A673 (cell line): ENCODE measurements at regions not wholly inside any gene's neighbourhood (a gene's known extent, or its start where the extent isn't known, plus 50 kb on each side); places are given as distances from the start of the nearest gene placed in this dataset.

Experiments used
- BruUV-seq: library from RNA; stranded (reverse); fragments of 400-500 nt; replicated peaks from 2 replicates; lab custom pipeline; 2021; lab: Mats Ljungman, UMichigan
- CTCF ChIA-PET: fragments of 300-600 bp; sonication (Branson Sonifier 250); formaldehyde crosslinking; loops from one replicate; lab custom pipeline; 2022; ENCODE audit warnings: antibody characterized with exemption; lab: Charles Lee
- POLR2A ChIA-PET: fragments of 300-600 bp; sonication (Branson Sonifier 250); formaldehyde crosslinking; loops from one replicate; lab custom pipeline; 2022; ENCODE audit warnings: antibody characterized with exemption; ENCODE audit not compliant: low non-redundant PET; lab: Charles Lee
- DNase-seq: peaks from one replicate; pipeline ENCODE4 v3.0.0-alpha.2; 2015; ENCODE audit warnings: low spot score
- H3K27ac ChIP-seq: fragments of 200-600 bp; sonication (generic); 2 replicates; pipeline ENCODE4 v1.5.1; 2016; ENCODE audit warnings: mixed run types, low read depth, mild to moderate bottlenecking, mixed read lengths, antibody characterized with exemption, low read length; ENCODE audit not compliant: poor library complexity, severe bottlenecking
- H3K27me3 ChIP-seq: fragments of 200-600 bp; sonication (generic); replicated peaks from 2 replicates; pipeline ENCODE4 v1.6.1; 2017; ENCODE audit warnings: mixed run types, low read depth, mild to moderate bottlenecking, mixed read lengths, antibody characterized with exemption, low read length; ENCODE audit not compliant: insufficient read depth, poor library complexity
- H3K36me3 ChIP-seq: fragments of 200-600 bp; sonication (generic); 2 replicates; pipeline ENCODE4 v1.6.1; 2016; ENCODE audit warnings: mixed run types, mild to moderate bottlenecking, mixed read lengths, antibody characterized with exemption, low read length; ENCODE audit not compliant: insufficient read depth, poor library complexity, severe bottlenecking
- H3K4me1 ChIP-seq: fragments of 200-600 bp; sonication (generic); 2 replicates; pipeline ENCODE4 v1.6.1; 2017; ENCODE audit warnings: mixed run types, mild to moderate bottlenecking, mixed read lengths, antibody characterized with exemption, low read length; ENCODE audit not compliant: insufficient read depth, poor library complexity, severe bottlenecking
- H3K4me3 ChIP-seq: fragments of 200-600 bp; sonication (generic); 2 replicates; pipeline ENCODE4 v1.5.1; 2016; ENCODE audit warnings: low read depth, mixed run types, mild to moderate bottlenecking, mixed read lengths, low read length; ENCODE audit not compliant: poor library complexity, severe bottlenecking
- H3K9me3 ChIP-seq: fragments of 200-600 bp; sonication (generic); 2 replicates; pipeline ENCODE4 v1.6.1; 2016; ENCODE audit warnings: mixed run types, low read depth, mild to moderate bottlenecking, mixed read lengths, antibody characterized with exemption, low read length; ENCODE audit not compliant: poor library complexity, severe bottlenecking
- CTCF ChIP-seq: fragments of 300-800, 200-600 bp; sonication (generic); conservative IDR thresholded peaks from 2 replicates; pipeline ENCODE4 v1.5.1; 2017; ENCODE audit warnings: low read depth, mild to moderate bottlenecking, antibody characterized with exemption, low read length, moderate library complexity, mixed read lengths
- EZH2 ChIP-seq: fragments of 200-600 bp; sonication (generic); IDR thresholded peaks from 2 replicates; pipeline ENCODE4 v1.6.1; 2017; ENCODE audit warnings: borderline replicate concordance, low read depth, mild to moderate bottlenecking, mixed read lengths, antibody characterized with exemption, low read length; ENCODE audit not compliant: poor library complexity, severe bottlenecking
- intact Hi-C: fragments of 100-400 bp; cut with micrococcal nuclease; formaldehyde crosslinking; loops from one replicate; pipeline ENCODE4 v1.10.0; 2022; ENCODE audit not compliant: unreplicated experiment

- Histone ChIP-seq H3K4me3 (no peak overlapping the region), H3K36me3 (no peaks in the 10 kb centered on the region), H3K9me3 (no peaks in the 10 kb centered on the region), H3K4me1 (peaks cover 11% of the 10 kb centered on the region), H3K27me3 (no peaks in the 10 kb centered on the region), H3K27ac (no peak overlapping the region)
- intact Hi-C loops = no loop called here
- ChIA-PET POLR2A (no interaction called here), CTCF (no interaction called here)
- no peak for DNase-seq
- TF ChIP-seq CTCF = no peak
- TF ChIP-seq EZH2 = no peak
- no TSS peak for BruUV-seq
Measured at GRCh38 chr18:10349561-10349960, 104.9 kb upstream of the APCDD1 start.

- Histone ChIP-seq H3K36me3 (no peaks in the 10 kb centered on the region), H3K4me3 (no peak overlapping the region), H3K4me1 (peaks cover 11% of the 10 kb centered on the region), H3K27ac (no peak overlapping the region), H3K27me3 (no peaks in the 10 kb centered on the region), H3K9me3 (no peaks in the 10 kb centered on the region)
- ChIA-PET POLR2A (no interaction called here), CTCF (no interaction called here)
- intact Hi-C loops = loop anchor here (10.0 kb wide), 1 partner anchor 174 kb away; the partner anchor contains the start of gene NAPG
- no TSS peak for BruUV-seq
- DNase-seq = no peak
- no peak for TF ChIP-seq EZH2
- TF ChIP-seq CTCF = no peak
Measured at GRCh38 chr18:10350661-10351060, 103.8 kb upstream of the APCDD1 start.

GRCh38 chr18:10351219-10351818, 103.1 kb upstream of the APCDD1 start:
- no TSS peak for BruUV-seq
- intact Hi-C loops = loop anchor here (10.0 kb wide), 1 partner anchor 173 kb away; the partner anchor contains the start of gene NAPG
- Histone ChIP-seq H3K36me3 (no peaks in the 10 kb centered on the region), H3K9me3 (no peaks in the 10 kb centered on the region), H3K27me3 (no peaks in the 10 kb centered on the region), H3K27ac (no peak overlapping the region), H3K4me1 (peaks cover 11% of the 10 kb centered on the region), H3K4me3 (no peak overlapping the region)
- POLR2A ChIA-PET = interaction anchor here (0.7 kb wide), 1 partner anchor 17 kb away, joined by 4 read pairs; no protein-coding TSS in a partner anchor
- no peak for DNase-seq
- CTCF ChIA-PET = no interaction called here
- TF ChIP-seq EZH2 (no peak), CTCF (no peak)
